Mucosa of stomach (tissue), 1 donor: ENCODE measurements at regions not wholly inside any gene's neighbourhood (a gene's known extent, or its start where the extent isn't known, plus 50 kb on each side); places are given as distances from the start of the nearest gene placed in this dataset.

ENCODE experiments used
- H3K27me3 ChIP-seq: one replicate; pipeline ENCODE4 v1.7.0; 2013; ENCODE audit warnings: mild to moderate bottlenecking, low read length; ENCODE audit not compliant: control insufficient read depth, insufficient read depth
- H3K36me3 ChIP-seq: one replicate; pipeline ENCODE4 v1.7.0; 2013; ENCODE audit warnings: low read length; ENCODE audit not compliant: control insufficient read depth, insufficient read depth
- H3K4me1 ChIP-seq: one replicate; pipeline ENCODE4 v1.7.0; 2013; ENCODE audit warnings: mild to moderate bottlenecking, low read length; ENCODE audit not compliant: control insufficient read depth, insufficient read depth
- H3K4me3 ChIP-seq: one replicate; pipeline ENCODE4 v1.7.0; 2013; ENCODE audit warnings: low read length
- H3K9ac ChIP-seq: one replicate; pipeline ENCODE4 v1.7.0; 2013; ENCODE audit warnings: mild to moderate bottlenecking, low read length, moderate library complexity
- H3K9me3 ChIP-seq: one replicate; pipeline ENCODE4 v1.7.0; 2013; ENCODE audit warnings: mild to moderate bottlenecking, low read length, moderate library complexity; ENCODE audit not compliant: control insufficient read depth
- donor health status: Pancreatic carcinoma.

DNA sequence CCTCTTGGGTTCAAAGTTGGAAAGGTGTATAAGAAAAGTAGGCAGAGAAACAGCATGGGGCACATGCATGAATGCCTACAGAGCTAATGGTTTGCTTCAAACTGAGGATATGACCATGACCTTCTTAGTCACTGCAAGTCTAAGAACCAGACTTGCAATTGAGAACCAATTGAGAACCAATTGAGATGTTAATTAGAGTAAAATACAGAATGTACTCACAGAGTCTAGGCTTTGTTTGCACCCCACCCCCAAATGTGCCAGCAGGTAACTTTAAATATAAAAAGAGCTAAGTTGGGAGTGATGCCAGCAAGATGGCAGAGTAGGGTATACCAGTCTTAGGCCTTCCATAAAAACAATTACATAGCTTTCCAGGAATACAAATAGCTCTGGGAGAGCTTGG, 227.3 kb upstream of the ALG10 start:
- Histone ChIP-seq H3K27me3 (no peaks in the 10 kb centered on the region), H3K36me3 (no peaks in the 10 kb centered on the region), H3K9me3 (no peaks in the 10 kb centered on the region), H3K9ac (no peak overlapping the region), H3K4me1 (no peaks in the 10 kb centered on the region), H3K4me3 (no peak overlapping the region)

DNA sequence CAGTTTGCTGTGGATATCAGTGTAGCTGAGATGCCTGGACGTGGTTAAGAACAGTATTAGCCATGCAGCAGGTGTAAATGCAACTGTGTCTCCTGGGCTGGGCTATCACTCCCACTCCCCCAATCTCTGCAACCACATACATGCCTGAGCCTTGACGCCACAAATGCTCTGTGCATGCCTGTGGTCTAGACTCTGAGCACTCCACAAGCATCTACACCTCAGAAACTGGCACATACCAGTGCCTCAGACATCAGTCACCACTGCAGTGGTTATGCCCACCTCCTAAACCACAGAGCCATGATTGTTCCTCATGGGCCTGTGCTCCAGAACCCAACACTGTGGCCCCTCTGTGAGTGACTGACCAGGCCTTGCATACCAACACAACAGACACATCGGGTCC, 226.8 kb upstream of the ALG10 start:
- H3K9ac ChIP-seq = no peak overlapping the region
- no peak overlapping the region for H3K4me3 ChIP-seq
- no peaks in the 10 kb centered on the region for H3K36me3 ChIP-seq
- no peaks in the 10 kb centered on the region for H3K27me3 ChIP-seq
- H3K9me3 ChIP-seq = no peaks in the 10 kb centered on the region
- no peaks in the 10 kb centered on the region for H3K4me1 ChIP-seq

- H3K36me3 ChIP-seq = no peaks in the 10 kb centered on the region
- H3K9me3 ChIP-seq = no peaks in the 10 kb centered on the region
- no peak overlapping the region for H3K4me3 ChIP-seq
- no peak overlapping the region for H3K9ac ChIP-seq
- H3K27me3 ChIP-seq = no peaks in the 10 kb centered on the region
- H3K4me1 ChIP-seq = no peaks in the 10 kb centered on the region
Observed at GRCh38 chr12:33813536-33813935, 208.8 kb upstream of the ALG10 start.

- Histone ChIP-seq H3K4me1 (no peaks in the 10 kb centered on the region), H3K9ac (no peak overlapping the region), H3K36me3 (no peaks in the 10 kb centered on the region), H3K9me3 (no peaks in the 10 kb centered on the region), H3K4me3 (no peak overlapping the region), H3K27me3 (no peaks in the 10 kb centered on the region)
Observed at GRCh38 chr12:33817713-33818112, 204.6 kb upstream of the ALG10 start.

- no peaks in the 10 kb centered on the region for H3K9me3 ChIP-seq
- no peaks in the 10 kb centered on the region for H3K36me3 ChIP-seq
- H3K4me3 ChIP-seq = no peak overlapping the region
- H3K27me3 ChIP-seq = no peaks in the 10 kb centered on the region
- no peaks in the 10 kb centered on the region for H3K4me1 ChIP-seq
- H3K9ac ChIP-seq = no peak overlapping the region
Observed at GRCh38 chr12:33818313-33818712, 204.0 kb upstream of the ALG10 start.

DNA sequence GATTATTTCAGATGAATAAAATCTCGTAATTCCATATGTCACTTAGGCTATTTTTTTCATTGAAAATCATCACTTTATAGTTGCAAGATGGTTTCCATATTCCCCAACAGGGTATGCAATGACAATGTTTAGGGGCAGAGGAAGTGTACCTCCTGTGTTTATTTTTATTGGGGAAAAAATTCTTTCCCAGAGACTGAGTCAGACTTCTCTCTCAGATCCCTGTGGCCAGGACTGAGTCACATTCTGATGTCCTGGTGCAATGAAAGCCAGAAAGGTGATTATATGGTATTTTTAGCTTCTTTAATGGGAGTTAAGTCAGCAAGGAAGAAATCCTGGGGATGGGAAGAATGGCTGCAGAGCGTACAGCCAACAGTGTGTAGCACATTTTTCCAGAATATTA, 196.9 kb upstream of the ALG10 start:
- H3K9ac ChIP-seq = no peak overlapping the region
- H3K4me3 ChIP-seq = no peak overlapping the region
- H3K9me3 ChIP-seq = no peaks in the 10 kb centered on the region
- H3K36me3 ChIP-seq = no peaks in the 10 kb centered on the region
- no peaks in the 10 kb centered on the region for H3K27me3 ChIP-seq
- no peaks in the 10 kb centered on the region for H3K4me1 ChIP-seq

DNA sequence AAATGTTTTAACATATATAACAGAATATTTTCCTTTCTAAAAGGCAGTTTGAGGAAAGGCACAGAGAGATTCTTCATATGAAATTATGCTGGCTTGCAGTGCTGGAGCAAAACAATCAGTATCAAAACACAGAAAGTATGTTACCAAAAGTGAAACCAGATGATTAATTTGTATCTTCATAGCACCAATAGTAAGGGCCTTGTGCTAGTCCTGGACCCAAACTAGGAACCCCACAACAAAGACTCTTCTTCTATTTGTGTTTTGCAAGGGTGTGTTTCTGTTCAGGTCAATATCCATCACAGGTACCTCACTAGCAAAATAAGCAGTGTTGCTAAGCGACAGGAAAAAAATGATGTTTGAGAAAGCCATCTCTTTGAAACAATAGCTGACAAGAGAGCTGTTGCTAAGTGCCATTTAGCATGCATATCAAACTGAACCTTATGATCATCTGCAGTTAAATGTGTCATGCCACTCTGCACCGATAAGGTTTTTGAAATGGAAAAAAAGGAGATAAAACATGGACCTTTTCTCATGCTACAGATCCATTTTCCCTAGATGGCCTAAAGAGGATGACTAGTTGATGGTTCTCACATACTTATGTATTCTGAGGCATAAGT, 196.2 kb upstream of the ALG10 start:
- Histone ChIP-seq H3K36me3 (no peaks in the 10 kb centered on the region), H3K27me3 (no peaks in the 10 kb centered on the region)

GRCh38 chr12:33828326-33828725, 194.0 kb upstream of the ALG10 start:
- no peak overlapping the region for H3K4me3 ChIP-seq
- no peaks in the 10 kb centered on the region for H3K9me3 ChIP-seq

More for the DNA sequence above, 196.2 kb upstream of the ALG10 start:
- Histone ChIP-seq H3K4me1 (no peaks in the 10 kb centered on the region), H3K4me3 (no peak overlapping the region), H3K9ac (no peak overlapping the region), H3K9me3 (no peaks in the 10 kb centered on the region)

DNA sequence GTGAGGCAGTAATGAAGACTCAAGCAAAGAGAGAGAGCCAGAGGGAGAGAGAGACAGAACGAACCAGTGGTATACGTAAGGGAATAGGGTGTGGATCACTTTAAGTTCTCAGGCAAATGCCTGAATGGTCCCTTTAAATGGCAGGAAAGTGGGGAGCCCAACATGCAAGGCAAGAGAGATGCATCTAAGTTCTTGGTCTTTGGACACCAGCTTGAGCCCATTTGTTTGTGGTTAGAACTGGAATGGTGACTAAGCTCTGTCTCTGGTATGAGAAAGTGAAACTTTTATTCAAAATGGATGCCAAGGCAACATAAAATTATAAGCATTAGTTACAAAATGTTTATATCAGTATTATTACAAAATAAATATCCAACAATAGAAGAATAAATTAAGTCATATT, 192.2 kb upstream of the ALG10 start:
- no peaks in the 10 kb centered on the region for H3K36me3 ChIP-seq
- no peaks in the 10 kb centered on the region for H3K9me3 ChIP-seq
- no peaks in the 10 kb centered on the region for H3K27me3 ChIP-seq
- H3K4me1 ChIP-seq = no peaks in the 10 kb centered on the region
- no peak overlapping the region for H3K4me3 ChIP-seq
- H3K9ac ChIP-seq = no peak overlapping the region

More at GRCh38 chr12:33828326-33828725, 194.0 kb upstream of the ALG10 start:
- Histone ChIP-seq H3K36me3 (no peaks in the 10 kb centered on the region), H3K27me3 (no peaks in the 10 kb centered on the region), H3K9ac (no peak overlapping the region), H3K4me1 (no peaks in the 10 kb centered on the region)

- no peaks in the 10 kb centered on the region for H3K27me3 ChIP-seq
- H3K9me3 ChIP-seq = no peaks in the 10 kb centered on the region
- H3K36me3 ChIP-seq = no peaks in the 10 kb centered on the region
- H3K4me1 ChIP-seq = no peaks in the 10 kb centered on the region
- no peak overlapping the region for H3K4me3 ChIP-seq
- H3K9ac ChIP-seq = no peak overlapping the region
Observed at GRCh38 chr12:33832900-33833299, 189.4 kb upstream of the ALG10 start.

GRCh38 chr12:33834672-33835071, 187.6 kb upstream of the ALG10 start:
- Histone ChIP-seq H3K27me3 (no peaks in the 10 kb centered on the region), H3K9me3 (no peaks in the 10 kb centered on the region), H3K36me3 (no peaks in the 10 kb centered on the region), H3K4me3 (no peak overlapping the region), H3K9ac (no peak overlapping the region), H3K4me1 (no peaks in the 10 kb centered on the region)

DNA sequence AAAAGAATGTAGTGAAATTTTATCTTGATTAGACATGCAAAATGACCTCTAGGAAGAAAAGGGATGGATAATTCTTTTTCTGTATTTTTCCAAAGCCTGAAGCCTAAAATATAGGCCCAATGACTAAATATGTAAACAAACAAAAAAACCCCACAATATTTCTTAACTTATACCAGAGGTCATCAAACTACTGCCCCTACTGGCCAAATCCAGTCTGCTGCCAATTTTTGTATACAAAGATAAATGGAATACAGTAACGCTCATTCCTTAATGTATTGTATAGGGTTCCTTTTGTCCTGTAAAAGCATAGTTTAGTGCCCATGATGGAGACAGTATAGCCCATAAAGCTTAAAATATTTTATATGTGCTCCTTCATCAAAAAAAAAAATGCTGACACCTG, 145.7 kb upstream of the ALG10 start:
- H3K4me3 ChIP-seq = no peak overlapping the region
- H3K4me1 ChIP-seq = no peaks in the 10 kb centered on the region
- H3K36me3 ChIP-seq = no peaks in the 10 kb centered on the region
- no peaks in the 10 kb centered on the region for H3K27me3 ChIP-seq
- no peaks in the 10 kb centered on the region for H3K9me3 ChIP-seq
- no peak overlapping the region for H3K9ac ChIP-seq

- Histone ChIP-seq H3K36me3 (no peaks in the 10 kb centered on the region), H3K4me1 (no peaks in the 10 kb centered on the region), H3K4me3 (no peak overlapping the region), H3K9ac (no peak overlapping the region), H3K9me3 (no peaks in the 10 kb centered on the region), H3K27me3 (no peaks in the 10 kb centered on the region)
Observed at GRCh38 chr12:33892425-33892824, 129.9 kb upstream of the ALG10 start.
